ENCODE measurements at regions not wholly inside any gene's neighbourhood (a gene's known extent, or its start where the extent isn't known, plus 50 kb on each side); places are given as distances from the start of the nearest gene placed in this dataset.
"Not testable (repeated sequence)": the region's sequence is repeated elsewhere in the genome, so short reads cannot be mapped to it uniquely, and the experiment has no call there.

- TF ChIP-seq CTCF (IDR thresholded peaks at IDR 0.05; ENCODE audit: low read depth, low read length), result no peak
- H3K4me3 ChIP-seq (ENCODE audit: low read depth, low read length), result no peak overlapping the region
Observed at GRCh38 chr7:52161483-52161882, 844.9 kb upstream of the COBL start.

GRCh38 chr7:52159421-52159820 lies 842.8 kb upstream of the COBL start:
- not testable (repeated sequence) for H3K4me3 ChIP-seq (ENCODE audit: low read depth, low read length)

- H3K4me3 ChIP-seq (ENCODE audit: low read depth, low read length), result no peak overlapping the region
- TF ChIP-seq CTCF (IDR thresholded peaks at IDR 0.05; ENCODE audit: low read depth, low read length), result no peak
Observed at GRCh38 chr7:52154382-52154781, 837.8 kb upstream of the COBL start.

GRCh38 chr7:52151559-52151958 lies 835.0 kb upstream of the COBL start:
- no peak overlapping the region for H3K4me3 ChIP-seq (ENCODE audit: low read depth, low read length)
- TF ChIP-seq CTCF (IDR thresholded peaks at IDR 0.05; ENCODE audit: low read depth, low read length), result no peak

- no peak overlapping the region for H3K4me3 ChIP-seq (ENCODE audit: low read depth, low read length)
- TF ChIP-seq CTCF (IDR thresholded peaks at IDR 0.05; ENCODE audit: low read depth, low read length), result no peak
Observed at GRCh38 chr7:52150952-52151351, 834.3 kb upstream of the COBL start.

- TF ChIP-seq CTCF (IDR thresholded peaks at IDR 0.05; ENCODE audit: low read depth, low read length), result no peak
- no peak overlapping the region for H3K4me3 ChIP-seq (ENCODE audit: low read depth, low read length)
Observed at GRCh38 chr7:52146871-52147634, 830.4 kb upstream of the COBL start.

- no peak overlapping the region for H3K4me3 ChIP-seq (ENCODE audit: low read depth, low read length)
- TF ChIP-seq CTCF (IDR thresholded peaks at IDR 0.05; ENCODE audit: low read depth, low read length), result no peak
Observed at GRCh38 chr7:52143219-52143618, 826.6 kb upstream of the COBL start.

GRCh38 chr7:52140851-52141250 lies 824.2 kb upstream of the COBL start:
- no peak for TF ChIP-seq CTCF (IDR thresholded peaks at IDR 0.05; ENCODE audit: low read depth, low read length)
- no peak overlapping the region for H3K4me3 ChIP-seq (ENCODE audit: low read depth, low read length)
